ENCODE measurements at regions not wholly inside any gene's neighbourhood (a gene's known extent, or its start where the extent isn't known, plus 50 kb on each side); places are given as distances from the start of the nearest gene placed in this dataset.

GRCh38 chr7:35555386-35555785 is 139.5 kb downstream of the HERPUD2 start:
- Histone ChIP-seq H3K27me3 (ENCODE audit: insufficient read depth, low read depth, low read length) (no peaks in the 10 kb centered on the region), H3K79me2 (replicated peaks; ENCODE audit: insufficient read depth, low read length) (no peaks in the 10 kb centered on the region), H3K36me3 (ENCODE audit: insufficient read depth, low read length) (no peaks in the 10 kb centered on the region), H3K9me2 (ENCODE audit: insufficient read depth, low read length) (no peaks in the 10 kb centered on the region), H4K20me1 (ENCODE audit: insufficient read depth) (no peaks in the 10 kb centered on the region), H3K27ac (ENCODE audit: low read length) (no peak overlapping the region), H3K9me3 (ENCODE audit: low read length) (no peaks in the 10 kb centered on the region), H2AFZ (ENCODE audit: low read depth, low read length) (no peak overlapping the region), H3K4me2 (ENCODE audit: low read length) (no peak overlapping the region), H3F3A (ENCODE audit: insufficient read depth, low read length, poor library complexity, severe bottlenecking) (no peaks in the 10 kb centered on the region), H3K9ac (ENCODE audit: low read length) (no peak overlapping the region), H3K4me3 (ENCODE audit: low read length) (no peak overlapping the region)
- TF ChIP-seq CTCF (IDR thresholded peaks at IDR 0.05; ENCODE audit: poor library complexity, severe bottlenecking) (no peak), EZH2 (IDR thresholded peaks at IDR 0.05; ENCODE audit: borderline replicate concordance, insufficient read depth, low read length, poor library complexity, severe bottlenecking) (no peak), MXI1 (conservative IDR thresholded peaks at IDR 0.05; ENCODE audit: poor library complexity, severe bottlenecking) (no peak)

- H3K36me3 ChIP-seq (ENCODE audit: insufficient read depth, low read length), result no peaks in the 10 kb centered on the region
- TF ChIP-seq SMC3 (conservative IDR thresholded peaks at IDR 0.05; ENCODE audit: poor library complexity), result no peak
- no peak for TF ChIP-seq RAD21 (conservative IDR thresholded peaks at IDR 0.05)
- no peak for TF ChIP-seq CTCF (IDR thresholded peaks at IDR 0.05; ENCODE audit: poor library complexity, severe bottlenecking)
- no peak overlapping the region for H3K27ac ChIP-seq (ENCODE audit: low read length)
- no peak overlapping the region for H3K4me2 ChIP-seq (ENCODE audit: low read length)
- H3F3A ChIP-seq (ENCODE audit: insufficient read depth, low read length, poor library complexity, severe bottlenecking), result no peaks in the 10 kb centered on the region
- H3K9me3 ChIP-seq (ENCODE audit: low read length), result no peaks in the 10 kb centered on the region
- no peaks in the 10 kb centered on the region for H3K27me3 ChIP-seq (ENCODE audit: insufficient read depth, low read depth, low read length)
- H3K9me2 ChIP-seq (ENCODE audit: insufficient read depth, low read length), result no peaks in the 10 kb centered on the region
- no peak overlapping the region for H3K9ac ChIP-seq (ENCODE audit: low read length)
- no peaks in the 10 kb centered on the region for H3K79me2 ChIP-seq (replicated peaks; ENCODE audit: insufficient read depth, low read length)
- H2AFZ ChIP-seq (ENCODE audit: low read depth, low read length), result no peak overlapping the region
- no peak overlapping the region for H3K4me3 ChIP-seq (ENCODE audit: low read length)
- no peaks in the 10 kb centered on the region for H4K20me1 ChIP-seq (ENCODE audit: insufficient read depth)
These were observed 141.4 kb downstream of the HERPUD2 start for GRCh38 chr7:35553519-35553918.

GRCh38 chr7:35552691-35553090 is 142.2 kb downstream of the HERPUD2 start:
- H3F3A ChIP-seq (ENCODE audit: insufficient read depth, low read length, poor library complexity, severe bottlenecking), result no peaks in the 10 kb centered on the region
- no peaks in the 10 kb centered on the region for H3K36me3 ChIP-seq (ENCODE audit: insufficient read depth, low read length)
- H3K79me2 ChIP-seq (replicated peaks; ENCODE audit: insufficient read depth, low read length), result no peaks in the 10 kb centered on the region
- TF ChIP-seq EP300 (conservative IDR thresholded peaks at IDR 0.05; ENCODE audit: poor library complexity, severe bottlenecking), result no peak
- TF ChIP-seq REST (IDR thresholded peaks at IDR 0.05; ENCODE audit: borderline replicate concordance), result no peak
- no peak for TF ChIP-seq TAF1 (IDR thresholded peaks at IDR 0.05; ENCODE audit: low read depth)
- TF ChIP-seq MXI1 (conservative IDR thresholded peaks at IDR 0.05; ENCODE audit: poor library complexity, severe bottlenecking), result no peak
- TF ChIP-seq RAD21 (conservative IDR thresholded peaks at IDR 0.05), result no peak
- no peak for TF ChIP-seq EZH2 (IDR thresholded peaks at IDR 0.05; ENCODE audit: borderline replicate concordance, insufficient read depth, low read length, poor library complexity, severe bottlenecking)
- no peak for TF ChIP-seq SMC3 (conservative IDR thresholded peaks at IDR 0.05; ENCODE audit: poor library complexity)
- TF ChIP-seq POLR2AphosphoS5 (IDR thresholded peaks at IDR 0.05), result no peak
- no peak for TF ChIP-seq CTCF (IDR thresholded peaks at IDR 0.05; ENCODE audit: poor library complexity, severe bottlenecking)
- no peak overlapping the region for H3K9ac ChIP-seq (ENCODE audit: low read length)
- no peak overlapping the region for H2AFZ ChIP-seq (ENCODE audit: low read depth, low read length)
- H3K4me3 ChIP-seq (ENCODE audit: low read length), result no peak overlapping the region
- no peak overlapping the region for H3K4me2 ChIP-seq (ENCODE audit: low read length)
- no peak overlapping the region for H3K27ac ChIP-seq (ENCODE audit: low read length)
- no peaks in the 10 kb centered on the region for H4K20me1 ChIP-seq (ENCODE audit: insufficient read depth)
- H3K27me3 ChIP-seq (ENCODE audit: insufficient read depth, low read depth, low read length), result no peaks in the 10 kb centered on the region
- no peaks in the 10 kb centered on the region for H3K9me2 ChIP-seq (ENCODE audit: insufficient read depth, low read length)
- H3K9me3 ChIP-seq (ENCODE audit: low read length), result no peaks in the 10 kb centered on the region
